GM23338 (cell line): ENCODE measurements at regions not wholly inside any gene's neighbourhood (a gene's known extent, or its start where the extent isn't known, plus 50 kb on each side); places are given as distances from the start of the nearest gene placed in this dataset.

ENCODE experiments used
- TF ChIP-seq, protein P1 (sequence below): IDR thresholded peaks from one replicate; pipeline ENCODE4 v1.6.1; 2018; ENCODE audit warnings: antibody characterized with exemption; ENCODE audit not compliant: unreplicated experiment
- TF ChIP-seq, protein P2 (sequence below), 2 experiments: fragments of 200-600 bp in 1 of 2; sonication (generic) in 1 of 2; conservative IDR thresholded peaks; 2 replicates each; pipeline versions ENCODE4 v1.5.1 to v1.6.1; 2016 to 2017; ENCODE audit warnings: antibody characterized with exemption in 2 of 2, low read depth in 2 of 2, mild to moderate bottlenecking in 2 of 2, moderate library complexity in 1 of 2

DNA sequence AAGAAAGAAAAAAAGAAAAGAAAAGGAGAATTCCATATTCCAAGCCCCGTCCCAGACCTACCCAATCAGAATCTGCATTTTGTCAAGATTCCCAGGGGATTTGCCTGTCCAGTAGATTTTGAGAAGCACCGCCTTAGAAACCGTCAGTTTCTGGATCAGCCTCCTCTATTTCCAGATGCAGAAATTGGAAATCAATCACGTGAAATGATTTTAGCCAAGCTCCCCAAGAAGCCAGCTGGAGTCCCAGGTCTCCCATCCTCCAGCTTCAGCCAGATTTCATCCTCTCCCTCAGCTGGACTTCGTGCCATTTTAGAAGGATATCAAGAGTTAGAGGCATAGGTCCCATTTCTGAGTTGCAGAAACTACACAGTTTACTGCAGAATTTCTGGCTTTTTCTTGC is 629.3 kb downstream of the MID1IP1 start:
- TF ChIP-seq, protein P1, sequence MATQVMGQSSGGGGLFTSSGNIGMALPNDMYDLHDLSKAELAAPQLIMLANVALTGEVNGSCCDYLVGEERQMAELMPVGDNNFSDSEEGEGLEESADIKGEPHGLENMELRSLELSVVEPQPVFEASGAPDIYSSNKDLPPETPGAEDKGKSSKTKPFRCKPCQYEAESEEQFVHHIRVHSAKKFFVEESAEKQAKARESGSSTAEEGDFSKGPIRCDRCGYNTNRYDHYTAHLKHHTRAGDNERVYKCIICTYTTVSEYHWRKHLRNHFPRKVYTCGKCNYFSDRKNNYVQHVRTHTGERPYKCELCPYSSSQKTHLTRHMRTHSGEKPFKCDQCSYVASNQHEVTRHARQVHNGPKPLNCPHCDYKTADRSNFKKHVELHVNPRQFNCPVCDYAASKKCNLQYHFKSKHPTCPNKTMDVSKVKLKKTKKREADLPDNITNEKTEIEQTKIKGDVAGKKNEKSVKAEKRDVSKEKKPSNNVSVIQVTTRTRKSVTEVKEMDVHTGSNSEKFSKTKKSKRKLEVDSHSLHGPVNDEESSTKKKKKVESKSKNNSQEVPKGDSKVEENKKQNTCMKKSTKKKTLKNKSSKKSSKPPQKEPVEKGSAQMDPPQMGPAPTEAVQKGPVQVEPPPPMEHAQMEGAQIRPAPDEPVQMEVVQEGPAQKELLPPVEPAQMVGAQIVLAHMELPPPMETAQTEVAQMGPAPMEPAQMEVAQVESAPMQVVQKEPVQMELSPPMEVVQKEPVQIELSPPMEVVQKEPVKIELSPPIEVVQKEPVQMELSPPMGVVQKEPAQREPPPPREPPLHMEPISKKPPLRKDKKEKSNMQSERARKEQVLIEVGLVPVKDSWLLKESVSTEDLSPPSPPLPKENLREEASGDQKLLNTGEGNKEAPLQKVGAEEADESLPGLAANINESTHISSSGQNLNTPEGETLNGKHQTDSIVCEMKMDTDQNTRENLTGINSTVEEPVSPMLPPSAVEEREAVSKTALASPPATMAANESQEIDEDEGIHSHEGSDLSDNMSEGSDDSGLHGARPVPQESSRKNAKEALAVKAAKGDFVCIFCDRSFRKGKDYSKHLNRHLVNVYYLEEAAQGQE: no peak
- TF ChIP-seq, protein P2, sequence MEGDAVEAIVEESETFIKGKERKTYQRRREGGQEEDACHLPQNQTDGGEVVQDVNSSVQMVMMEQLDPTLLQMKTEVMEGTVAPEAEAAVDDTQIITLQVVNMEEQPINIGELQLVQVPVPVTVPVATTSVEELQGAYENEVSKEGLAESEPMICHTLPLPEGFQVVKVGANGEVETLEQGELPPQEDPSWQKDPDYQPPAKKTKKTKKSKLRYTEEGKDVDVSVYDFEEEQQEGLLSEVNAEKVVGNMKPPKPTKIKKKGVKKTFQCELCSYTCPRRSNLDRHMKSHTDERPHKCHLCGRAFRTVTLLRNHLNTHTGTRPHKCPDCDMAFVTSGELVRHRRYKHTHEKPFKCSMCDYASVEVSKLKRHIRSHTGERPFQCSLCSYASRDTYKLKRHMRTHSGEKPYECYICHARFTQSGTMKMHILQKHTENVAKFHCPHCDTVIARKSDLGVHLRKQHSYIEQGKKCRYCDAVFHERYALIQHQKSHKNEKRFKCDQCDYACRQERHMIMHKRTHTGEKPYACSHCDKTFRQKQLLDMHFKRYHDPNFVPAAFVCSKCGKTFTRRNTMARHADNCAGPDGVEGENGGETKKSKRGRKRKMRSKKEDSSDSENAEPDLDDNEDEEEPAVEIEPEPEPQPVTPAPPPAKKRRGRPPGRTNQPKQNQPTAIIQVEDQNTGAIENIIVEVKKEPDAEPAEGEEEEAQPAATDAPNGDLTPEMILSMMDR (conservative IDR thresholded peaks at IDR 0.05; ENCODE audit: low read depth in 2 of 2): no peak
